ENCODE measurements at regions not wholly inside any gene's neighbourhood (a gene's known extent, or its start where the extent isn't known, plus 50 kb on each side); places are given as distances from the start of the nearest gene placed in this dataset.

DNA sequence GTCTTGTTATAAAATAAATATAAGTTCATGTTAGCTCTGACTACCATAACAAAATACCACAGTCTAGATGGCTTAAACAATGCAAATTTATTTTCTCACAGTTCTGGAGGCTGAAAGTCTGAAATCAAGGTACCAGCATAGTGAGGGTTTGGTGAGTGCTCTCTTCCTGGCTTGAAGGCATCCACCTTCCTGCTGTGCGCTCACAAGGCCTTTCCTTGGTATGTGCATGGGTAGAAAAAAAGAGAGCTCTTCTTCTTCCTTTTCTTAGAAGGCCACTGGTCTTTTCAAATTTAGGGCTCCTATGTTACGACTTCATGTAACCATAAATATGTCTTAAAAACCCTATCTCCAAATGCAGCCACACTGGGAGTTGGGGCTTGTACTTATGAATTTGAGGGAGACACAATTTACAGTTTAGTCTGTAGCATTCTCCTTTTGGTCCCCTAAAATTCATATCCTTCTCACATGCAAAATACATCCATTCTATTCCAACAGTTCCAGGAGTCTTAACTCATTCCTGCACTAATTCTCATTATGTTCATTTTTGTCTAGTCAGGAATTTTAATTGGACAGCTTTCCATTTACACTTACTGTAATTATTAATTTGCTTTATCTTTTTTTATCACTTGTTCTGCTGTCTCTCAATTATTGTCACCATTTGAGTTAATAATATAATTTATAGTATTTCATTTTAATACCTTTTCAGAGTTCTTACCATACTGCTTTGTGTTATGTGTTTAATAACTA lies 381.9 kb upstream of the EPHA7 start:
- H3K27me3 ChIP-seq (replicated peaks in 2 of 5; ENCODE audit: control insufficient read depth in 4 of 5, insufficient read depth in 5 of 5, low read length in 4 of 5) = no peaks in the 10 kb centered on the region
- no peaks in the 10 kb centered on the region for H3K4me1 ChIP-seq (ENCODE audit: control extremely low read depth in 1 of 4, control insufficient read depth in 4 of 4, insufficient read depth in 4 of 4, low read length in 3 of 4)
- POLR2A ChIA-PET = no interaction called here
- CTCF ChIA-PET = no interaction called here
- H3K36me3 ChIP-seq (ENCODE audit: control insufficient read depth in 4 of 4, insufficient read depth in 4 of 4, low read length in 3 of 4) = no peaks in the 10 kb centered on the region
- H3K9me3 ChIP-seq (ENCODE audit: control extremely low read depth in 1 of 5, control insufficient read depth in 4 of 5, insufficient read depth in 2 of 5, low read depth in 1 of 5, low read length in 4 of 5) = no peaks in the 10 kb centered on the region
- H3K27ac ChIP-seq (ENCODE audit: insufficient read depth in 1 of 2, low read depth in 1 of 2, low read length in 2 of 2, poor library complexity in 1 of 2, severe bottlenecking in 2 of 2) = no peak overlapping the region
- DNase-seq = no peak
- WGBS (ENCODE audit: insufficient coverage) = no CpG with 5 or more reads among the region's 2 CpGs
- no peak overlapping the region for H3K4me3 ChIP-seq (ENCODE audit: control insufficient read depth in 1 of 7, extremely low read depth in 1 of 7, insufficient read depth in 4 of 7, low read depth in 2 of 7, low read length in 6 of 7)

DNA sequence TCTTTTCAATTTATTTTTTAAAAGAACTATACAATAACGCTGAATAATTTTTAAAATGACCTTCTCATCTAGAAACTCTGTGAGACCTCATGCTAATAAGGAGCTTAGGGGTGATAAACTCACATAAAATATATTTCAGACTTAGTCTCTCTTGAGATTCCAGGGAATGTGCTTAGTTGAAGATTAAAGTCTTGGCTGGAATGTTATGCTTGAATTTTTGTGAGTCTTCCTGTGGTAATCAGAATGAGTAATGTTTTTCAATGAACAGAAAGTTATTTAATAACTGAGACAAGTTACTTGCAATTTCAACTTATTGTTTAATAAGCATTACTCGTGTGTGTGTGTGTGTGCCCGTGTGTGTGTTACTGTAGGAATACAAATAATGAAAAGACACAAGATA lies 379.9 kb upstream of the EPHA7 start:
- CTCF ChIA-PET = no interaction called here

DNA sequence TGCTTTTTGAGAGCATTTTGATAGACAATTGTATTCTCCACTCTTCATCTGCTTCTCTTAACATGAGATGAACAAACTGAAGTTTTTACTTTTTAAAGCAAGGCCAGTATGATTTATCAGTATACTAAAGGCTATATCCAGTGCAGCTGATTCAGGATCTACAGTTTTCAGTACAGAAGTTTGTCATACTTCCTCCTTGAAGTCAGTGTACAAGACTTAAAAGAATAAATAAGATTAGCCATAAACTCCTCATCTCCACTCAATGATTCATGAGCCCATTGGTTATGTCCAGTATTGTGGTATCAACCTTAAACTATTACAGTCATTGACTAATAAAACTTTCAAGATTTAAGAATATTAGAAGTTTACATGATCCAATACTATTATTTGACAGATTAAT lies 374.8 kb upstream of the EPHA7 start:
- Histone ChIP-seq H3K36me3 (ENCODE audit: control insufficient read depth in 4 of 4, insufficient read depth in 4 of 4, low read length in 3 of 4) (no peaks in the 10 kb centered on the region), H3K4me1 (ENCODE audit: control extremely low read depth in 1 of 4, control insufficient read depth in 4 of 4, insufficient read depth in 4 of 4, low read length in 3 of 4) (no peaks in the 10 kb centered on the region), H3K27ac (ENCODE audit: insufficient read depth in 1 of 2, low read depth in 1 of 2, low read length in 2 of 2, poor library complexity in 1 of 2, severe bottlenecking in 2 of 2) (no peak overlapping the region), H3K4me3 (ENCODE audit: control insufficient read depth in 1 of 7, extremely low read depth in 1 of 7, insufficient read depth in 4 of 7, low read depth in 2 of 7, low read length in 6 of 7) (no peak overlapping the region), H3K27me3 (replicated peaks in 2 of 5; ENCODE audit: control insufficient read depth in 4 of 5, insufficient read depth in 5 of 5, low read length in 4 of 5) (no peaks in the 10 kb centered on the region), H3K9me3 (ENCODE audit: control extremely low read depth in 1 of 5, control insufficient read depth in 4 of 5, insufficient read depth in 2 of 5, low read depth in 1 of 5, low read length in 4 of 5) (no peaks in the 10 kb centered on the region)
- CTCF ChIA-PET = no interaction called here
- POLR2A ChIA-PET = no interaction called here
- DNase-seq = no peak

More for the DNA sequence above, 379.9 kb upstream of the EPHA7 start:
- DNase-seq = no peak
- H3K27ac ChIP-seq (ENCODE audit: insufficient read depth in 1 of 2, low read depth in 1 of 2, low read length in 2 of 2, poor library complexity in 1 of 2, severe bottlenecking in 2 of 2) = no peak overlapping the region
- POLR2A ChIA-PET = no interaction called here
- no peak overlapping the region for H3K4me3 ChIP-seq (ENCODE audit: control insufficient read depth in 1 of 7, extremely low read depth in 1 of 7, insufficient read depth in 4 of 7, low read depth in 2 of 7, low read length in 6 of 7)
- no peaks in the 10 kb centered on the region for H3K4me1 ChIP-seq (ENCODE audit: control extremely low read depth in 1 of 4, control insufficient read depth in 4 of 4, insufficient read depth in 4 of 4, low read length in 3 of 4)
- no peaks in the 10 kb centered on the region for H3K9me3 ChIP-seq (ENCODE audit: control extremely low read depth in 1 of 5, control insufficient read depth in 4 of 5, insufficient read depth in 2 of 5, low read depth in 1 of 5, low read length in 4 of 5)
- no peaks in the 10 kb centered on the region for H3K27me3 ChIP-seq (replicated peaks in 2 of 5; ENCODE audit: control insufficient read depth in 4 of 5, insufficient read depth in 5 of 5, low read length in 4 of 5)
- WGBS (ENCODE audit: insufficient coverage) = no CpG with 5 or more reads among the region's 3 CpGs
- H3K36me3 ChIP-seq (ENCODE audit: control insufficient read depth in 4 of 4, insufficient read depth in 4 of 4, low read length in 3 of 4) = no peaks in the 10 kb centered on the region

- H3K36me3 ChIP-seq (ENCODE audit: control insufficient read depth in 4 of 4, insufficient read depth in 4 of 4, low read length in 3 of 4) = no peaks in the 10 kb centered on the region
- H3K4me3 ChIP-seq (ENCODE audit: control insufficient read depth in 1 of 7, extremely low read depth in 1 of 7, insufficient read depth in 4 of 7, low read depth in 2 of 7, low read length in 6 of 7) = no peak overlapping the region
- H3K27me3 ChIP-seq (replicated peaks in 2 of 5; ENCODE audit: control insufficient read depth in 4 of 5, insufficient read depth in 5 of 5, low read length in 4 of 5) = no peaks in the 10 kb centered on the region
- H3K9me3 ChIP-seq (ENCODE audit: control extremely low read depth in 1 of 5, control insufficient read depth in 4 of 5, insufficient read depth in 2 of 5, low read depth in 1 of 5, low read length in 4 of 5) = no peaks in the 10 kb centered on the region
- DNase-seq = no peak
- CTCF ChIA-PET = no interaction called here
- POLR2A ChIA-PET = no interaction called here
- WGBS (ENCODE audit: insufficient coverage) = 86% methylated on average over 3 of the region's 4 CpGs
- no peak overlapping the region for H3K27ac ChIP-seq (ENCODE audit: insufficient read depth in 1 of 2, low read depth in 1 of 2, low read length in 2 of 2, poor library complexity in 1 of 2, severe bottlenecking in 2 of 2)
- no peaks in the 10 kb centered on the region for H3K4me1 ChIP-seq (ENCODE audit: control extremely low read depth in 1 of 4, control insufficient read depth in 4 of 4, insufficient read depth in 4 of 4, low read length in 3 of 4)
Measured at GRCh38 chr6:93792746-93793145, 373.4 kb upstream of the EPHA7 start.

GRCh38 chr6:93790981-93791380 lies 371.6 kb upstream of the EPHA7 start:
- H3K27ac ChIP-seq (ENCODE audit: insufficient read depth in 1 of 2, low read depth in 1 of 2, low read length in 2 of 2, poor library complexity in 1 of 2, severe bottlenecking in 2 of 2) = no peak overlapping the region
- no peak for DNase-seq
- ChIA-PET CTCF (no interaction called here), POLR2A (no interaction called here)
- no peaks in the 10 kb centered on the region for H3K4me1 ChIP-seq (ENCODE audit: control extremely low read depth in 1 of 4, control insufficient read depth in 4 of 4, insufficient read depth in 4 of 4, low read length in 3 of 4)
- H3K27me3 ChIP-seq (replicated peaks in 2 of 5; ENCODE audit: control insufficient read depth in 4 of 5, insufficient read depth in 5 of 5, low read length in 4 of 5) = no peaks in the 10 kb centered on the region
- no CpG with 5 or more reads among the region's 1 CpG for WGBS (ENCODE audit: insufficient coverage)
- H3K36me3 ChIP-seq (ENCODE audit: control insufficient read depth in 4 of 4, insufficient read depth in 4 of 4, low read length in 3 of 4) = no peaks in the 10 kb centered on the region
- H3K4me3 ChIP-seq (ENCODE audit: control insufficient read depth in 1 of 7, extremely low read depth in 1 of 7, insufficient read depth in 4 of 7, low read depth in 2 of 7, low read length in 6 of 7) = no peak overlapping the region
- no peaks in the 10 kb centered on the region for H3K9me3 ChIP-seq (ENCODE audit: control extremely low read depth in 1 of 5, control insufficient read depth in 4 of 5, insufficient read depth in 2 of 5, low read depth in 1 of 5, low read length in 4 of 5)

GRCh38 chr6:93789532-93789931 lies 370.2 kb upstream of the EPHA7 start:
- no CpG with 5 or more reads among the region's 2 CpGs for WGBS (ENCODE audit: insufficient coverage)
- POLR2A ChIA-PET = no interaction called here
- no peak for DNase-seq
- H3K4me1 ChIP-seq (ENCODE audit: control extremely low read depth in 1 of 4, control insufficient read depth in 4 of 4, insufficient read depth in 4 of 4, low read length in 3 of 4) = no peaks in the 10 kb centered on the region
- H3K27ac ChIP-seq (ENCODE audit: insufficient read depth in 1 of 2, low read depth in 1 of 2, low read length in 2 of 2, poor library complexity in 1 of 2, severe bottlenecking in 2 of 2) = no peak overlapping the region
- no peaks in the 10 kb centered on the region for H3K9me3 ChIP-seq (ENCODE audit: control extremely low read depth in 1 of 5, control insufficient read depth in 4 of 5, insufficient read depth in 2 of 5, low read depth in 1 of 5, low read length in 4 of 5)
- H3K27me3 ChIP-seq (replicated peaks in 2 of 5; ENCODE audit: control insufficient read depth in 4 of 5, insufficient read depth in 5 of 5, low read length in 4 of 5) = no peaks in the 10 kb centered on the region
- H3K4me3 ChIP-seq (ENCODE audit: control insufficient read depth in 1 of 7, extremely low read depth in 1 of 7, insufficient read depth in 4 of 7, low read depth in 2 of 7, low read length in 6 of 7) = no peak overlapping the region
- no peaks in the 10 kb centered on the region for H3K36me3 ChIP-seq (ENCODE audit: control insufficient read depth in 4 of 4, insufficient read depth in 4 of 4, low read length in 3 of 4)
- CTCF ChIA-PET = no interaction called here

GRCh38 chr6:93787841-93788240 lies 368.5 kb upstream of the EPHA7 start:
- Histone ChIP-seq H3K36me3 (ENCODE audit: control insufficient read depth in 4 of 4, insufficient read depth in 4 of 4, low read length in 3 of 4) (no peaks in the 10 kb centered on the region), H3K4me1 (ENCODE audit: control extremely low read depth in 1 of 4, control insufficient read depth in 4 of 4, insufficient read depth in 4 of 4, low read length in 3 of 4) (no peaks in the 10 kb centered on the region), H3K9me3 (ENCODE audit: control extremely low read depth in 1 of 5, control insufficient read depth in 4 of 5, insufficient read depth in 2 of 5, low read depth in 1 of 5, low read length in 4 of 5) (no peaks in the 10 kb centered on the region), H3K27me3 (replicated peaks in 2 of 5; ENCODE audit: control insufficient read depth in 4 of 5, insufficient read depth in 5 of 5, low read length in 4 of 5) (no peaks in the 10 kb centered on the region), H3K4me3 (ENCODE audit: control insufficient read depth in 1 of 7, extremely low read depth in 1 of 7, insufficient read depth in 4 of 7, low read depth in 2 of 7, low read length in 6 of 7) (no peak overlapping the region), H3K27ac (ENCODE audit: insufficient read depth in 1 of 2, low read depth in 1 of 2, low read length in 2 of 2, poor library complexity in 1 of 2, severe bottlenecking in 2 of 2) (no peak overlapping the region)
- DNase-seq = no peak
- 78% methylated on average over 1 of the region's 3 CpGs for WGBS (ENCODE audit: insufficient coverage)
- ChIA-PET CTCF (no interaction called here), POLR2A (no interaction called here)

Data from common myeloid progenitor, CD34-positive (primary cell).